Mononuclear cell (primary cell): ENCODE measurements at regions not wholly inside any gene's neighbourhood (a gene's known extent, or its start where the extent isn't known, plus 50 kb on each side); places are given as distances from the start of the nearest gene placed in this dataset.
"Not testable (repeated sequence)": the region's sequence is repeated elsewhere in the genome, so short reads cannot be mapped to it uniquely, and the experiment has no call there.

Experiments
- H3K27me3 ChIP-seq: 2 replicates; pipeline ENCODE4 v1.6.0; 2011; ENCODE audit warnings: low read length, control low read depth; ENCODE audit not compliant: insufficient read depth
- H3K4me1 ChIP-seq: 2 replicates; pipeline ENCODE4 v1.5.1; 2011; ENCODE audit warnings: mild to moderate bottlenecking, low read length, control low read depth; ENCODE audit not compliant: insufficient read depth
- H3K4me3 ChIP-seq: 2 replicates; pipeline ENCODE4 v1.5.1; 2011; ENCODE audit warnings: mild to moderate bottlenecking, low read length, moderate library complexity
- H3K9me3 ChIP-seq: 2 replicates; pipeline ENCODE4 v1.5.1; 2011; ENCODE audit warnings: low read depth, mild to moderate bottlenecking, control low read depth, low read length

DNA sequence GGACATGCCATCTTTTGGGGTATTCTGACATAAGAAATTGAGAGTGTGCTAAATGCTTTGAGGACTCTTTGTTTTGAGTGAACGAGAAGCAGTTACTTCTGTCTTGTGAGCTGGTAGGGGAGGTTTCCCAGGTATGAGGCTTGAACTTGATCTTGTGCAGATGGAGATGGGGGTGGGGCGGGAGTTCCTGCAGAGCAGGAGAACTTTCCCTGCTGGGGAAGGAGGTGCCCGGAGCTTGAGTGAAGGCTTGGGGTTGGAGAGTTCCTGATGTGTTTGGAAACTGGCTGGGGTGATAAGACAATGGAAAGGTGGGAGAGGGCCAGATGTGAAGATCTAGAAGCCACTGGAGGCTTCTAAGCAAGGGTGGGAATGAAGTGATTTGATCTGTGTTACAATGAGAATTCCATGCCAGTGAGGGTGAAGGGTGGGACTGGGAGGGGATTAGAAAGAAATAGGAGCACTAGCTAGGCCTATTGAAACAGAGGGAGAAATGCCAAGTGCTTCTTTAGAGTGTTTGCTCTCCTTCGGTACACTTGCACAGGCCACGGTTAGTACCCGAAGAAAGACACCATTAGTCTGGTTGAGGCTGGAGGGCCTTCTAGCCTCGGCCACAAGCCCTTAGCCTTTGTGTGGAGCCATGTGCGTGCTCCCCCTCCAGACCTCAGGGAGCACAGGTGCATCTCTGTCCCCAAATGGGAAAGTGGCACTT, 103.5 kb upstream of the STOX2 start:
- H3K27me3 ChIP-seq = peaks cover 26% of the 10 kb centered on the region
- H3K4me1 ChIP-seq = peaks cover 15% of the 10 kb centered on the region
- H3K4me3 ChIP-seq = no peak overlapping the region
- no peaks in the 10 kb centered on the region for H3K9me3 ChIP-seq

DNA sequence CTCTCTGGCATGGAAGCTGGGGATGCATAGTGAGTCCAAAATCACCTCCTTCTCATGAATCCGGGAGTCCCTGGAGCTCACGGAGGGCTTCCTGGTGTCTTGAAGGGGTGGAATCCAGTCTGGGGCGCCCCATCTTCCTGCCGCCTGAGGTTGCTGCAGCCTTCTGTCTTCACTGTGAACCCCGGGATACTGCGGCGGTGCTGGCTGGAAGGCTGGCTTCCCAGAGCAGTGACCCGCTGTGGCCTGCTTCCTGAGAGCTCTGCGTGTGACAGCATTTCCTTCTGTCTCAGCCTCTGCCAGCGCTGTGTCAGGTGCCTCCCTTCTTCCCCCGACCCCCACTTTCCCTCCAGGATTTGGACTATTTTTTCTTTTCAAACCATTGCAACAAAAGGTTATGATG, 98.8 kb upstream of the STOX2 start:
- H3K27me3 ChIP-seq = no peaks in the 10 kb centered on the region
- no peaks in the 10 kb centered on the region for H3K9me3 ChIP-seq
- no peaks in the 10 kb centered on the region for H3K4me1 ChIP-seq
- H3K4me3 ChIP-seq = no peak overlapping the region

GRCh38 chr4:183807420-183808096, 97.5 kb upstream of the STOX2 start:
- no peaks in the 10 kb centered on the region for H3K9me3 ChIP-seq
- H3K27me3 ChIP-seq = no peaks in the 10 kb centered on the region
- no peaks in the 10 kb centered on the region for H3K4me1 ChIP-seq
- no peak overlapping the region for H3K4me3 ChIP-seq

GRCh38 chr4:183808097-183808456, 97.0 kb upstream of the STOX2 start:
- H3K9me3 ChIP-seq = no peaks in the 10 kb centered on the region
- H3K4me3 ChIP-seq = no peak overlapping the region
- no peaks in the 10 kb centered on the region for H3K27me3 ChIP-seq
- no peaks in the 10 kb centered on the region for H3K4me1 ChIP-seq

DNA sequence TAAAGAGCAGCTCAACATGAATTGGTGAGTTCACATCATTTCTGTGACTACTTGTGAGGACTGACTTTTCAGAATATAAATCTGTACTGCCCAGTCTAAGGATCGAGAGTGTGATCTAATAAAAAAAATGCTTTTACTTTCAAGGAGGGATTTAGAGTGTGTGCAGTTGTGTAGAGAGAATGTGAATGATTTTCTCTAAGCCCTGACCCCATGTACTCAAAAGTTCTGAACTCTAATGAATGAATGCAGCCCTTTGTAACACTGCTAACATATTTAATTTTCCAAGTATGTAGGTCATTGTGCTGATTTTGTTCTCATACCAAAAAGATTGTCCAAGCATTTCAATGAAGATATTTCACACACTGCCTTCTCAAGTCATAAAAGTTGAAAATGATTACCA, 92.5 kb upstream of the STOX2 start:
- Histone ChIP-seq H3K27me3 (no peaks in the 10 kb centered on the region), H3K4me3 (no peak overlapping the region), H3K9me3 (no peaks in the 10 kb centered on the region), H3K4me1 (no peaks in the 10 kb centered on the region)

DNA sequence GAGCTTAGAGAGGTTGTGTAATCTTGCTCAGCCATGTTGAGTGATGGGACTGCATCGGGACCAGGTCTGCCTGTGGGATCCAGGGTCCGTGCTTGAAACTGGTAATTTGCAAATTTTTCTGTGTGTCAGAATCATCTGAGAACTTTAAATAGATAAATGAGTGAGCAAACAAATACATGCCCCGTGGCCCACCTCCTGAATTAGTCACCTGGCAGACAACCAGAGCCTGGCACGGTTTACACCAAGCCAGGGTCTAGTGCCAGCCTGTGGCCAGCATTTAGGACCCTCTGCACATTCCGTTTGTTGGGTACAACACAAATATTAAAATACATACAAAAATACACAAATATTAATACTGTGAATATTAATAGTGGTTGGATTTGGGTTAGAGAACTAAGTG, 90.6 kb upstream of the STOX2 start:
- Histone ChIP-seq H3K9me3 (no peaks in the 10 kb centered on the region), H3K4me1 (no peaks in the 10 kb centered on the region), H3K4me3 (no peak overlapping the region), H3K27me3 (no peaks in the 10 kb centered on the region)

DNA sequence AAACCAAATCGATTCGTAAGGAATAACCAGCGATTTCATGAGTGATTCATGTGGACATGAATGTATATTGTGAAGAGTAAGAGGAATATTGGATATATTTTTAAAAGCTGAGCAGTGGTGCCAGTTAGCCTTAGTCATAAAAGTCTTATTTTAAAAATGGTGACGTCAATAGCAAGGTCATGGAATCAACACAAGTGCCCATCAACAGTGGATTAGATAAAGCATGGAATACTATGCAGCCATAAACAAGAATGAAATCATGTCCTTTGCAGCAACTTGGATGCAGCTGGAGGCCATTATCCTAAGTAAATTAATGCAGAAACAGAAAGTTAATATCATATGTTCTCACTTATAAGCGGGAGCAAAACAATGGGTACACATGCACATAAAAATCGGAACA, 89.0 kb upstream of the STOX2 start:
- H3K4me1 ChIP-seq = no peaks in the 10 kb centered on the region
- H3K27me3 ChIP-seq = no peaks in the 10 kb centered on the region
- H3K9me3 ChIP-seq = no peaks in the 10 kb centered on the region
- H3K4me3 ChIP-seq = no peak overlapping the region

- H3K9me3 ChIP-seq = no peaks in the 10 kb centered on the region
- no peak overlapping the region for H3K4me3 ChIP-seq
- no peaks in the 10 kb centered on the region for H3K27me3 ChIP-seq
- no peaks in the 10 kb centered on the region for H3K4me1 ChIP-seq
These were observed 88.1 kb upstream of the STOX2 start for GRCh38 chr4:183816882-183817509.

GRCh38 chr4:183818591-183818990, 86.5 kb upstream of the STOX2 start:
- H3K9me3 ChIP-seq, H3K4me3 ChIP-seq, H3K4me1 ChIP-seq, H3K27me3 ChIP-seq: not testable (repeated sequence)

DNA sequence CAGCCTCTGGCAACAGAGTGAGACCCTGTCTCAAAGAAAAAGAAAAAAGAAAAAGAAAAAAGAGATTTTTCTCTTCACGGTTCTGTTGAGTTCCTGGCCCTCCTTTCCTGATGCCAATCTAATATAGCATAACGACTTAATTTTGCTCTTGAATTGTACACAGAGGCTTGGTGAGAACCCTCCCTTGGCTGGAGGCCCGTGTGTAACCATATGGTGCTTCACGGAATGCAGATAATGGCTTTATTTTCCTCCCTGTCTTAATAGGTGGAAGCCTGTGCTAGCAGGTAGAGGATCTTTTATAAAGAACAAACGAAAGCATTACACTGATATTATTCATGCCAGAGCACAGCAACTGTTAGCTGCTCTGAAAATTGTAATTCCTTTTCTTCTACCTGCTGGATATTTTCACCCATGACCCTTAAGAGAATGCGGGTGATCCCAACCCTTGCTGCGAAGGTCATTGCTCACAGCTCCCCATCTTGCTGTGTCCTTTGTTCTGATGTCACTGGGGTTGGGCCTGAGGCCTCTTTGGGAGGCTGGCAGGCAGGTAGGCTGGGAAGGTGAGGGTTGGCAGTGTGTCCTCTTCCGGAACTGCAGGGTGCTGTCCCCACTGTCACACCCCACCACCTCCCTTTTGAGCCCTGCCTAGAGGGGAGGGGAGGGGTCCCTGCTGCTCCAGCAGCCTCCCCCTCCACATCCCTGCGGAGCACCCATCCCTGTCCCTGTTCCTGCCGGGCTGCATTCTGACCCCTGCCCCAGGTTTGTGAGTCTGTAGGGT, 83.8 kb upstream of the STOX2 start:
- Histone ChIP-seq H3K4me1 (no peaks in the 10 kb centered on the region), H3K9me3 (no peaks in the 10 kb centered on the region), H3K27me3 (no peaks in the 10 kb centered on the region), H3K4me3 (no peak overlapping the region)

- H3K27me3 ChIP-seq = no peaks in the 10 kb centered on the region
- H3K4me3 ChIP-seq = no peak overlapping the region
- H3K9me3 ChIP-seq = no peaks in the 10 kb centered on the region
- H3K4me1 ChIP-seq = no peaks in the 10 kb centered on the region
These were observed 81.7 kb upstream of the STOX2 start for GRCh38 chr4:183823434-183823833.

DNA sequence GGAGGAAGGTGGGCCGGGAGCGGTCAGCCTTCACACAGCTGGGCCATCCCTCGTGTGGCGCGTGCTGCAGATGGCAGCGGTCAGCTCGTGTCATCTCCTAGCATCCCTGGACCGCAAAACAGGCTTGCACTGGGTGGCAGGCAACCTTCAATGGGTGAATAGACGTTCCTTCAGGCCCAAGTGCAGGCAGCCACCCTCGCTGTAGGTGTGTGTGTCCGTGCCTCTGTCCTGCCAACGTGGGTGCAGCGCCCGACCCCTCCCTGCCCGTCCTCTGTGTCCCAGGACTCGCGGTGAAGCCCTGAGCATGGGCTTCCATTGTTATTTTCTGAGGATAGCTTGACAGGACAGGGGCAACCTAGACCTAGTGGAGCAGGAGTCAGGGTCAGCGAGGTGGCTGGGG, 79.8 kb upstream of the STOX2 start:
- no peaks in the 10 kb centered on the region for H3K9me3 ChIP-seq
- H3K27me3 ChIP-seq = no peaks in the 10 kb centered on the region
- H3K4me3 ChIP-seq = no peak overlapping the region
- H3K4me1 ChIP-seq = peaks cover 4% of the 10 kb centered on the region

GRCh38 chr4:183826461-183826860, 78.6 kb upstream of the STOX2 start:
- Histone ChIP-seq H3K9me3 (no peaks in the 10 kb centered on the region), H3K27me3 (no peaks in the 10 kb centered on the region), H3K4me3 (no peak overlapping the region), H3K4me1 (peaks cover 16% of the 10 kb centered on the region)

GRCh38 chr4:183828125-183828524, 77.0 kb upstream of the STOX2 start:
- no peaks in the 10 kb centered on the region for H3K27me3 ChIP-seq
- H3K4me1 ChIP-seq = peaks cover 24% of the 10 kb centered on the region
- H3K9me3 ChIP-seq = no peaks in the 10 kb centered on the region
- H3K4me3 ChIP-seq = no peak overlapping the region

DNA sequence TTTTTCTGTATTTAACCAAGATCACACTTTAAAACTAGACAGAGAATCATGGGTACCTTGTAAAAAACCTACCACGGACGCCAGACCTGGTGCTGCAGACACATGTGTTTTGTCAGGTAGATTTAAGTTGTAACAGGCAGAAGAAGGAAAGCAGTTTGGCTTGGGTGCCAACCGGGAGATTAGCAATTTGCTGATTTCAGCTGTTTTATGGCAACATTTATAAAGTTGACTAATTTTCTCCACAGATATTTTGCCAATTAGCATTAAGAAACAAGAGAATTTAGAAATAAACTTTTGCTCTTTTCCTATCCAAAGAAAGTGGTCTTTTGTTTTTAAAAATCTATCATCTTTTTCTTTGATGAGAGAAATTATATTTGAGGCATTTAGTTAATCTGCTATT, 76.3 kb upstream of the STOX2 start:
- no peak overlapping the region for H3K4me3 ChIP-seq
- H3K4me1 ChIP-seq = peaks cover 24% of the 10 kb centered on the region
- no peaks in the 10 kb centered on the region for H3K27me3 ChIP-seq
- no peaks in the 10 kb centered on the region for H3K9me3 ChIP-seq
